ENCODE measurements at regions not wholly inside any gene's neighbourhood (a gene's known extent, or its start where the extent isn't known, plus 50 kb on each side); places are given as distances from the start of the nearest gene placed in this dataset.

DNA sequence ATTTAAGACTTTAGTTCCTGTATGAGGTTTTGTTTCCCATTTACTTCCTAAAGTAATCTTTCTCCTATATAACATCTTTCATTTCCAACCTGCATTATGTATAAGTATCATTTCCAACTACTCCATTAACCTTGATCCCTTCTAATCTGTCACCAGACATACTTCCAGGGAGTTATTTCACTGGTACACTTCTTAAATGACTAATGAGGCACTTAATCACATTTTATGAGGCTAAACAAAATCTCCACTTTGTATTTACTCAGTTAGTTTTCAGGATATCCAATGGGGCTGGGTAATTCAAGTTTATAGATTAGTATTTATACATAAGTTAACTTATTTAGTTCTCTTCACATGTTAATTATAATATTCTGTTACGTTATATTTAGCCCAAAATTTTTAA, 634.7 kb downstream of the PCDH17 start:
- Histone ChIP-seq H3K9me2 (ENCODE audit: insufficient read depth, low read length) (no peaks in the 10 kb centered on the region), H2AFZ (ENCODE audit: low read depth, low read length) (no peak overlapping the region), H3K27me3 (ENCODE audit: insufficient read depth, low read depth, low read length) (no peaks in the 10 kb centered on the region), H3K9me3 (ENCODE audit: low read length) (no peaks in the 10 kb centered on the region), H3K36me3 (ENCODE audit: insufficient read depth, low read length) (no peaks in the 10 kb centered on the region), H3K79me2 (replicated peaks; ENCODE audit: insufficient read depth, low read length) (no peaks in the 10 kb centered on the region), H3K4me2 (ENCODE audit: low read length) (no peak overlapping the region), H3F3A (ENCODE audit: insufficient read depth, low read length, poor library complexity, severe bottlenecking) (no peaks in the 10 kb centered on the region), H3K27ac (ENCODE audit: low read length) (no peak overlapping the region), H4K20me1 (ENCODE audit: insufficient read depth) (no peaks in the 10 kb centered on the region), H3K4me3 (ENCODE audit: low read length) (no peak overlapping the region), H3K9ac (ENCODE audit: low read length) (no peak overlapping the region)
- TF ChIP-seq POLR2AphosphoS5 (IDR thresholded peaks at IDR 0.05), result no peak
- no peak for TF ChIP-seq EZH2 (IDR thresholded peaks at IDR 0.05; ENCODE audit: borderline replicate concordance, insufficient read depth, low read length, poor library complexity, severe bottlenecking)
- TF ChIP-seq REST (IDR thresholded peaks at IDR 0.05; ENCODE audit: borderline replicate concordance), result no peak
- no peak for TF ChIP-seq TAF1 (IDR thresholded peaks at IDR 0.05; ENCODE audit: low read depth)
- no peak for TF ChIP-seq SMC3 (conservative IDR thresholded peaks at IDR 0.05; ENCODE audit: poor library complexity)

DNA sequence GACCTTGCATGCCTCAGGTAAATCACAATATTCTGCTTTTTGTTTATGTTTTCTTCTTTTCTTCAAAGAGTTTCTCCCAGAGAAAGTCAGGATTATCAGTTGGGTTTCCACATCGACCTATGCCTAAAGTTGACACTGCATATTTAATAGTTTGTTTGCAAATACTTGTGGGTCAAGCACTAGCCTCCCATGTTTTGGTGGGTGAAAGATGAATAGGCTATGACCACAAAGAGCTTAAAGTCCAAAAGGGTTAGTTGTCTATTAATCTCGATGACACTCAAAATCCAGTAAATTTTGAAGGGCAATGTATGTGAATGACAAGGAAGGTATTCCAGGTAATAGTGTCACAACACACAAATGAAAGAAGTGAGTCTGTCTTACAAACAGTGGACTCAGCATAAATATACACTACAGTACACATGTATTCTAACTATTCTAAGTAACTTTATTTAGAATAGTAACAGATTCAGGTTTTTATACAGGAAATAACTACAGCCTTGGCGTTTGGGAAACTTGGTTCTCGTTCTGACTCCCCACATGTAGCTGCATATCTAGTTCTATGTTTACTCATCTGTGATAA, 667.1 kb downstream of the PCDH17 start:
- Histone ChIP-seq H3K4me2 (ENCODE audit: low read length) (no peak overlapping the region), H3K36me3 (ENCODE audit: insufficient read depth, low read length) (no peaks in the 10 kb centered on the region), H3K79me2 (replicated peaks; ENCODE audit: insufficient read depth, low read length) (no peaks in the 10 kb centered on the region), H3K27me3 (ENCODE audit: insufficient read depth, low read depth, low read length) (no peaks in the 10 kb centered on the region), H3K9me2 (ENCODE audit: insufficient read depth, low read length) (no peaks in the 10 kb centered on the region), H2AFZ (ENCODE audit: low read depth, low read length) (no peak overlapping the region), H3K4me3 (ENCODE audit: low read length) (no peak overlapping the region), H4K20me1 (ENCODE audit: insufficient read depth) (no peaks in the 10 kb centered on the region), H3K9ac (ENCODE audit: low read length) (no peak overlapping the region), H3K9me3 (ENCODE audit: low read length) (no peaks in the 10 kb centered on the region), H3K27ac (ENCODE audit: low read length) (no peak overlapping the region), H3F3A (ENCODE audit: insufficient read depth, low read length, poor library complexity, severe bottlenecking) (no peaks in the 10 kb centered on the region)
- no peak for TF ChIP-seq POLR2AphosphoS5 (IDR thresholded peaks at IDR 0.05)
- TF ChIP-seq TAF1 (IDR thresholded peaks at IDR 0.05; ENCODE audit: low read depth), result no peak

DNA sequence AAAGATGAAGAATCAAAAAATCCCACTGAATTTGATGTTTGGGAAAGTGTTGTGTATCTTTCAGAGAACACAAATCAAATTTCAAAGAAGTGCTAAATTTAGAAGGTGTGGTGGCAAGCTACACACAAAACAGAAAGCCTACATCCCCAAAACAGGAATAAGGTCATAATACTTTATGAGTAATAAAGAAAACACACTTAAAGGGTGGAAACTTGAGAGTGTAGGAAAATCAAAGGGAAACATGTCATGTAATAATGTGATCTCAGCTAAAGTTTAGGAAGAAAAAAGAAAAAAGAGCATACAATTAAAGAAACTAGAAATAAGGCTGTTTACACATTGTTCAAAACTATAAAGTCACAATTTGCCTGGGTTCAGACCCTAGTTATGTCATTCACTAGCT, 668.7 kb downstream of the PCDH17 start:
- no peaks in the 10 kb centered on the region for H3K9me2 ChIP-seq (ENCODE audit: insufficient read depth, low read length)
- TF ChIP-seq RAD21 (conservative IDR thresholded peaks at IDR 0.05), result no peak
- TF ChIP-seq EZH2 (IDR thresholded peaks at IDR 0.05; ENCODE audit: borderline replicate concordance, insufficient read depth, low read length, poor library complexity, severe bottlenecking), result no peak
- TF ChIP-seq SMC3 (conservative IDR thresholded peaks at IDR 0.05; ENCODE audit: poor library complexity), result no peak
- TF ChIP-seq TAF1 (IDR thresholded peaks at IDR 0.05; ENCODE audit: low read depth), result no peak
- no peak for TF ChIP-seq REST (IDR thresholded peaks at IDR 0.05; ENCODE audit: borderline replicate concordance)
- no peak for TF ChIP-seq MXI1 (conservative IDR thresholded peaks at IDR 0.05; ENCODE audit: poor library complexity, severe bottlenecking)
- TF ChIP-seq CTCF (IDR thresholded peaks at IDR 0.05; ENCODE audit: poor library complexity, severe bottlenecking), result no peak
- no peak for TF ChIP-seq EP300 (conservative IDR thresholded peaks at IDR 0.05; ENCODE audit: poor library complexity, severe bottlenecking)
- no peak for TF ChIP-seq POLR2AphosphoS5 (IDR thresholded peaks at IDR 0.05)
- no peak overlapping the region for H3K4me3 ChIP-seq (ENCODE audit: low read length)
- no peaks in the 10 kb centered on the region for H3K79me2 ChIP-seq (replicated peaks; ENCODE audit: insufficient read depth, low read length)
- H3F3A ChIP-seq (ENCODE audit: insufficient read depth, low read length, poor library complexity, severe bottlenecking), result no peaks in the 10 kb centered on the region
- no peaks in the 10 kb centered on the region for H3K9me3 ChIP-seq (ENCODE audit: low read length)
- H3K4me2 ChIP-seq (ENCODE audit: low read length), result no peak overlapping the region
- H3K27me3 ChIP-seq (ENCODE audit: insufficient read depth, low read depth, low read length), result no peaks in the 10 kb centered on the region
- H2AFZ ChIP-seq (ENCODE audit: low read depth, low read length), result no peak overlapping the region
- H3K36me3 ChIP-seq (ENCODE audit: insufficient read depth, low read length), result no peaks in the 10 kb centered on the region
- H3K27ac ChIP-seq (ENCODE audit: low read length), result no peak overlapping the region
- no peaks in the 10 kb centered on the region for H4K20me1 ChIP-seq (ENCODE audit: insufficient read depth)
- H3K9ac ChIP-seq (ENCODE audit: low read length), result no peak overlapping the region
